Endothelial cell of umbilical vein (primary cell): ENCODE measurements at regions not wholly inside any gene's neighbourhood (a gene's known extent, or its start where the extent isn't known, plus 50 kb on each side); places are given as distances from the start of the nearest gene placed in this dataset.

Experiments used
- BruUV-seq: library from RNA; stranded (reverse); fragments of 400-500 nt; replicated peaks from 2 replicates; lab custom pipeline; 2021; lab: Mats Ljungman, UMichigan
- CTCF ChIA-PET: fragments of 300-600, 350-600 bp; sonication (Branson Sonifier 250); formaldehyde crosslinking; loops from one replicate; lab custom pipeline; 2021; ENCODE audit warnings: antibody characterized with exemption, inconsistent platforms; lab: Charles Lee
- POLR2A ChIA-PET: fragments of 300-600, 350-600 bp; sonication (Branson Sonifier 250); formaldehyde crosslinking; loops from one replicate; lab custom pipeline; 2021; ENCODE audit warnings: antibody characterized with exemption, inconsistent platforms; lab: Charles Lee
- DNase-seq: peaks from one replicate; pipeline ENCODE4 v3.0.0-alpha.2; 2011; ENCODE audit warnings: low read depth, low spot score
- FAIRE-seq: peaks from 2 replicates; lab custom pipeline; 2011; peaks lifted over from hg19 to GRCh38; lab: Jason Lieb, UNC
- H2AFZ ChIP-seq: 2 replicates; pipeline ENCODE4 v1.6.0; 2012; ENCODE audit warnings: low read depth, low read length, control low read depth, inconsistent platforms
- H3K27ac ChIP-seq: 2 replicates; pipeline ENCODE4 v1.5.1; 2011; ENCODE audit warnings: low read depth, mild to moderate bottlenecking, control low read depth, low read length, moderate library complexity; ENCODE audit not compliant: insufficient read depth
- H3K27me3 ChIP-seq, 2 experiments: 2 replicates each; pipeline versions ENCODE4 v1.6.0 to v1.6.1; 2011; ENCODE audit warnings: low read length in 2 of 2, mixed read lengths in 1 of 2; ENCODE audit not compliant: control insufficient read depth in 2 of 2, insufficient read depth in 2 of 2
- H3K36me3 ChIP-seq, 2 experiments: 2 replicates in 1 of 2; 3 replicates in 1 of 2; pipeline ENCODE4 v1.5.1; 2011; ENCODE audit warnings: low read length in 2 of 2, mild to moderate bottlenecking in 1 of 2, moderate library complexity in 1 of 2; ENCODE audit not compliant: control insufficient read depth in 2 of 2, insufficient read depth in 2 of 2; ENCODE audit errors: extremely low read depth in 1 of 2
- H3K4me1 ChIP-seq: 3 replicates; pipeline ENCODE4 v1.5.1; 2011; ENCODE audit warnings: mild to moderate bottlenecking, low read length; ENCODE audit not compliant: control insufficient read depth, insufficient read depth; ENCODE audit errors: extremely low read depth
- H3K4me2 ChIP-seq: 2 replicates; pipeline ENCODE4 v1.6.1; 2011; ENCODE audit warnings: low read length, control low read depth, mixed read lengths; ENCODE audit not compliant: insufficient read depth
- H3K4me3 ChIP-seq, 3 experiments: fragments of 200-600 bp in 1 of 3; sonication (generic), shearing (Covaris generic) in 1 of 3; replicated peaks in 1 of 3; 2 replicates each; pipeline ENCODE4 v1.5.1; 2011 to 2016; ENCODE audit warnings: control low read depth in 3 of 3, low read length in 3 of 3, mild to moderate bottlenecking in 2 of 3, inconsistent platforms in 1 of 3, low read depth in 1 of 3, moderate library complexity in 1 of 3; ENCODE audit not compliant: insufficient read depth in 1 of 3
- H3K79me2 ChIP-seq: 2 replicates; pipeline ENCODE4 v1.6.0; 2012; ENCODE audit warnings: low read length, inconsistent platforms; ENCODE audit not compliant: control insufficient read depth, insufficient read depth
- H3K9ac ChIP-seq: replicated peaks from 2 replicates; pipeline ENCODE3; 2011; ENCODE audit warnings: low read length, control low read depth; ENCODE audit not compliant: insufficient read depth; ENCODE audit errors: extremely low read depth
- H3K9me1 ChIP-seq: replicated peaks from 3 replicates; pipeline ENCODE4 v1.6.0; 2011; ENCODE audit warnings: mild to moderate bottlenecking, low read length; ENCODE audit not compliant: control insufficient read depth, insufficient read depth; ENCODE audit errors: extremely low read depth
- H3K9me3 ChIP-seq: replicated peaks from 2 replicates; pipeline ENCODE4 v1.5.1; 2012; ENCODE audit warnings: low read length, inconsistent platforms; ENCODE audit not compliant: control insufficient read depth, insufficient read depth
- H4K20me1 ChIP-seq: replicated peaks from 2 replicates; pipeline ENCODE3; 2011; ENCODE audit warnings: mild to moderate bottlenecking, low read length; ENCODE audit not compliant: control insufficient read depth, insufficient read depth; ENCODE audit errors: extremely low read depth
- CTCF ChIP-seq, 2 donors: IDR thresholded peaks; 1 replicate in 1 of 2; 2 replicates in 1 of 2; pipeline ENCODE4 v1.5.1; 2011; ENCODE audit warnings: low read length in 2 of 2, mild to moderate bottlenecking in 2 of 2, moderate library complexity in 2 of 2, control low read depth in 1 of 2, inconsistent platforms in 1 of 2, low read depth in 1 of 2; ENCODE audit not compliant: insufficient read depth in 1 of 2; ENCODE audit errors: extremely low read depth in 1 of 2
- EZH2 ChIP-seq: IDR thresholded peaks from 2 replicates; pipeline ENCODE4 v1.6.1; 2012; ENCODE audit warnings: borderline replicate concordance, low read depth, mild to moderate bottlenecking, moderate library complexity, low read length, inconsistent platforms; ENCODE audit not compliant: severe bottlenecking
- FOS ChIP-seq: IDR thresholded peaks from 2 replicates; pipeline ENCODE4 v1.6.1; 2011; ENCODE audit warnings: mild to moderate bottlenecking, low read length, moderate library complexity, borderline replicate concordance; ENCODE audit not compliant: insufficient read depth
- GATA2 ChIP-seq: IDR thresholded peaks from 2 replicates; pipeline ENCODE4 v1.7.0; 2011; ENCODE audit warnings: low read depth, mild to moderate bottlenecking, moderate library complexity, mixed read lengths, low read length; ENCODE audit not compliant: insufficient read length, insufficient read depth
- JUN ChIP-seq: IDR thresholded peaks from 2 replicates; pipeline ENCODE4 v1.6.1; 2011; ENCODE audit warnings: borderline replicate concordance, low read depth; ENCODE audit not compliant: insufficient read length, insufficient read depth
- MAX ChIP-seq: IDR thresholded peaks from 2 replicates; pipeline ENCODE4 v1.6.1; 2011; ENCODE audit not compliant: insufficient read depth, insufficient read length
- MYC ChIP-seq: IDR thresholded peaks from one replicate; pipeline ENCODE4 v1.6.1; 2011; ENCODE audit warnings: mild to moderate bottlenecking, low read depth, low read length
- POLR2A ChIP-seq: IDR thresholded peaks from 2 replicates; pipeline ENCODE4 v1.6.1; 2012; ENCODE audit warnings: low read depth, mild to moderate bottlenecking, control low read depth, low read length
- POLR2AphosphoS5 ChIP-seq: IDR thresholded peaks from 2 replicates; pipeline ENCODE4 v1.6.1; 2012; ENCODE audit warnings: low read depth, mild to moderate bottlenecking, control low read depth, low read length, moderate library complexity; ENCODE audit not compliant: insufficient read depth
- dilution Hi-C: fragments of 300-500 bp; cut with MboI; formaldehyde crosslinking; loops from one replicate; pipeline ENCODE4 v1.15.0; 2019; ENCODE audit warnings: low sequenced_read_pairs; ENCODE audit not compliant: extremely low pct_ligation_motif_present
- intact Hi-C: fragments of 100-400 bp; cut with micrococcal nuclease; formaldehyde crosslinking; loops from one replicate; pipeline ENCODE4 v1.10.0; 2022

GRCh38 chr18:10349561-10349960, 104.9 kb upstream of the APCDD1 start:
- Histone ChIP-seq H3K27ac (no peak overlapping the region), H4K20me1 (no peaks in the 10 kb centered on the region), H3K9ac (no peak overlapping the region), H3K36me3 (no peaks in the 10 kb centered on the region), H3K4me1 (no peaks in the 10 kb centered on the region), H3K27me3 (no peaks in the 10 kb centered on the region), H3K4me2 (no peak overlapping the region), H3K9me3 (no peaks in the 10 kb centered on the region), H3K4me3 (no peak overlapping the region), H2AFZ (no peak overlapping the region), H3K9me1 (no peaks in the 10 kb centered on the region), H3K79me2 (no peaks in the 10 kb centered on the region)
- no TSS peak for BruUV-seq
- FAIRE-seq, result no peak
- intact Hi-C loops (no loop called here), dilution Hi-C loops (no loop called here)
- ChIA-PET POLR2A (no interaction called here), CTCF (no interaction called here)
- TF ChIP-seq FOS (no peak), GATA2 (no peak), POLR2A (no peak), MYC (no peak), MAX (no peak), POLR2AphosphoS5 (no peak), EZH2 (no peak), CTCF (IDR thresholded peaks at IDR 0.05; ENCODE audit: extremely low read depth in 1 of 2, insufficient read depth in 1 of 2, low read depth in 1 of 2, low read length in 2 of 2) (no peak), JUN (no peak)
- DNase-seq, result no peak
